ENCODE measurements at regions not wholly inside any gene's neighbourhood (a gene's known extent, or its start where the extent isn't known, plus 50 kb on each side); places are given as distances from the start of the nearest gene placed in this dataset.
A peak's percentile ranks its signal among the peaks of the same experiment; 100 is the strongest.

- H3K36me3 ChIP-seq (ENCODE audit: control insufficient read depth, insufficient read depth, low read length), result no peaks in the 10 kb centered on the region
- H3K4me3 ChIP-seq (ENCODE audit: low read length), result no peak overlapping the region
- peaks cover 29% of the 10 kb centered on the region for H3K4me1 ChIP-seq (ENCODE audit: control insufficient read depth, insufficient read depth, low read length)
- DNase-seq, result peak; percentile 83 to 90
- no CpG with 5 or more reads among the region's 13 CpGs for WGBS (ENCODE audit: insufficient coverage, low lambda C conversion rate)
- H3K27me3 ChIP-seq (ENCODE audit: control insufficient read depth, insufficient read depth, low read length), result no peaks in the 10 kb centered on the region
- peak overlapping the region; percentile 77 for H3K27ac ChIP-seq (ENCODE audit: low read length)
- no peaks in the 10 kb centered on the region for H3K9me3 ChIP-seq (ENCODE audit: control insufficient read depth, low read depth, low read length)
Observed at GRCh38 chr11:69905611-69906452, 86.6 kb upstream of the FGF3 start.

- WGBS (ENCODE audit: insufficient coverage, low lambda C conversion rate), result no CpG with 5 or more reads among the region's 3 CpGs
- no peaks in the 10 kb centered on the region for H3K27me3 ChIP-seq (ENCODE audit: control insufficient read depth, insufficient read depth, low read length)
Observed at GRCh38 chr11:69906453-69906907, 87.3 kb upstream of the FGF3 start.

GRCh38 chr11:69907611-69908010, 88.4 kb upstream of the FGF3 start:
- Histone ChIP-seq H3K4me1 (ENCODE audit: control insufficient read depth, insufficient read depth, low read length) (peaks cover 29% of the 10 kb centered on the region), H3K27me3 (ENCODE audit: control insufficient read depth, insufficient read depth, low read length) (no peaks in the 10 kb centered on the region), H3K4me3 (ENCODE audit: low read length) (no peak overlapping the region), H3K36me3 (ENCODE audit: control insufficient read depth, insufficient read depth, low read length) (no peaks in the 10 kb centered on the region), H3K27ac (ENCODE audit: low read length) (no peak overlapping the region), H3K9me3 (ENCODE audit: control insufficient read depth, low read depth, low read length) (no peaks in the 10 kb centered on the region)
- DNase-seq, result no peak
- no CpG with 5 or more reads among the region's 11 CpGs for WGBS (ENCODE audit: insufficient coverage, low lambda C conversion rate)

More at GRCh38 chr11:69906453-69906907, 87.3 kb upstream of the FGF3 start:
- Histone ChIP-seq H3K27ac (ENCODE audit: low read length) (peak overlapping the region; percentile 77), H3K36me3 (ENCODE audit: control insufficient read depth, insufficient read depth, low read length) (no peaks in the 10 kb centered on the region), H3K4me1 (ENCODE audit: control insufficient read depth, insufficient read depth, low read length) (peaks cover 28% of the 10 kb centered on the region), H3K9me3 (ENCODE audit: control insufficient read depth, low read depth, low read length) (no peaks in the 10 kb centered on the region), H3K4me3 (ENCODE audit: low read length) (no peak overlapping the region)
- DNase-seq, result peak in 1 of 2 donors; percentile 36

- Histone ChIP-seq H3K4me3 (ENCODE audit: low read length) (no peak overlapping the region), H3K4me1 (ENCODE audit: control insufficient read depth, insufficient read depth, low read length) (peaks cover 32% of the 10 kb centered on the region), H3K27ac (ENCODE audit: low read length) (no peak overlapping the region), H3K36me3 (ENCODE audit: control insufficient read depth, insufficient read depth, low read length) (no peaks in the 10 kb centered on the region), H3K27me3 (ENCODE audit: control insufficient read depth, insufficient read depth, low read length) (no peaks in the 10 kb centered on the region), H3K9me3 (ENCODE audit: control insufficient read depth, low read depth, low read length) (no peaks in the 10 kb centered on the region)
- no CpG with 5 or more reads among the region's 19 CpGs for WGBS (ENCODE audit: insufficient coverage, low lambda C conversion rate)
- no peak for DNase-seq
Observed at GRCh38 chr11:69908511-69909220, 89.5 kb upstream of the FGF3 start.

DNA sequence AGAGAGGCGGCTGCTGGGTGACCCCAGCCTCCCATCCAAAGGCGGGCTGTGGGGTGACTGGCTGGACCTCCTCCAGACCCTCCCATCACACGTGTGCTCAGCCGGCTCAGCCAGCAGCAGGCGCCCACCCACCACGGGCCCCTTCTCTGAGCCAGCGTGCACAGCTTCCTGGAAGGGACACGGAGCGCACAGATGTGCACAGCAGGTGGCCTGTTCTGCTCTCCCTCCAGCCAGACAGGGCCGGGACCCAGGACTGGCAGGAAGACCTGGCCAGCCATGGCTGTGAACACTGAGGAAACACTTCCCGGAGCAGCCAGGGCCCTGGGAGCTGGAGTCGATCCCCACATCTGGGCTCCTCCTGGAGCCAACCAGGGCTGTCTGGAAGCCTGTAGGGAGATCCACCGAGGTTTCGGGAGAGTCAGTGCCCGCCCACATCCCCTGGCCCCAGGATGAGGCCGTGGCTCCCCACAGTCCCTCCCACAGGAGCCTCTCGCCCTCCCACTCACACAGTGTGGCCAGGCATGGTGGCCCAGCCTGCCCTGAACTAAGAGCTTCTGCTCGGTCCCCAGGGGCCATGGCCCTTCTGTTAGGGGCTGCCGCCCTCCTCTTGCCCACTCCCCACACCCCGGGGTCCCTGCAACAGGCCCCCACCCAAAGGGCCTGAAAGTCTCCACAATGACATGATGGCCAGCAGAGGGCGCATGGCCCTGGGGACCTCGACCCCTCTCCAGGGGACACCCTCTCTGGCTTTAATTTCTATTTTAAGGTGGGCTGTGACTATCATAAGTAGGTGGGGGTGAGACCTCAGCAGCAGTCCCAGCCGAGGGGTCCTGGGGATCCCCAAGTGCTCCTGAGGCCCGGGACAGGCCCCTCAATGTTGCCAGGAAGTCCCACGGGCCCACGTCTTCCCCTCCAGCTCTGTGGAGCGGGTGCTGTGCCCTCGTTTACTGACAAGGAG, 90.6 kb upstream of the FGF3 start:
- no peaks in the 10 kb centered on the region for H3K36me3 ChIP-seq (ENCODE audit: control insufficient read depth, insufficient read depth, low read length)
- no peak overlapping the region for H3K4me3 ChIP-seq (ENCODE audit: low read length)
- no peak overlapping the region for H3K27ac ChIP-seq (ENCODE audit: low read length)
- no CpG with 5 or more reads among the region's 28 CpGs for WGBS (ENCODE audit: insufficient coverage, low lambda C conversion rate)
- H3K4me1 ChIP-seq (ENCODE audit: control insufficient read depth, insufficient read depth, low read length), result peaks cover 26% of the 10 kb centered on the region
- no peak for DNase-seq
- no peaks in the 10 kb centered on the region for H3K27me3 ChIP-seq (ENCODE audit: control insufficient read depth, insufficient read depth, low read length)
- no peaks in the 10 kb centered on the region for H3K9me3 ChIP-seq (ENCODE audit: control insufficient read depth, low read depth, low read length)

DNA sequence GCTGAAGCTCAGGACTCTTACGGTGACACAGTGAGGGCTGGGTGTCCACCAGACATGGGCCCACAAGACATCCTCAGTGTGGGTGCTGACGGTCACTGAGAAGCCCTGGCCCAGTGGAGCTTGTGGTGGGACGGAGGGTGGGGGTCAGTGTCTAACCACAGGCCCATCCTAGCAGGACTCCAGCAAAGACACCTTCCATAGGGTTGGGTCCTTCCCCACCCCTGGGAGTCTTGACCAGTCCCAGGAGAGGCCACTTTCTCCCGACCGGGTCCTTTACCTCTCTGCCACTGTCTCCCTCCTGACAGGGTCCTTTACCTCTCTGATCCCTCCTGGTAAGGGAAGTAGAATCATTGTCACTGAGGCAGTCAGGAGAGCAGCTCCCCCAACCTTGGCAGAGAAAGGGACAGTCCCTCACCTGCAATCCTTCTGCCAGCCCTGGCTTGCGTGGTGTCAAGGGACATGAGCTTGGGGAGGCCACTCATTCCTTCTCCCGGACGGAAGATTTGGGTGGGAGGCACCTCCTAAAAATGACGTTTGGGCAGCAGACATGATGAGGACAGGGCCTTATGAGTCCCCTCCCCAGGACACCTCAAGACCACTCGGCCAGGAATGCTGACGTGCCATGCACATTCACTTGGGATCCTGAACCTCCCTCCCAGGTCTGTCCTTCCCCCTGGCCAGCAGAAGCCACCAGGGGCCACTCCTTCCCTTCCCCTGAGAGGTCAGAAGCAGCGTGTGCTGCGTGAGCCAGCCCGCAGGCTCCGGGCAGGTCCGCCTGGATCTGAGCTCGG, 91.5 kb upstream of the FGF3 start:
- H3K27me3 ChIP-seq (ENCODE audit: control insufficient read depth, insufficient read depth, low read length), result no peaks in the 10 kb centered on the region
- no peak overlapping the region for H3K27ac ChIP-seq (ENCODE audit: low read length)
- peaks cover 26% of the 10 kb centered on the region for H3K4me1 ChIP-seq (ENCODE audit: control insufficient read depth, insufficient read depth, low read length)
- H3K4me3 ChIP-seq (ENCODE audit: low read length), result no peak overlapping the region
- no peak for DNase-seq
- H3K9me3 ChIP-seq (ENCODE audit: control insufficient read depth, low read depth, low read length), result no peaks in the 10 kb centered on the region
- no peaks in the 10 kb centered on the region for H3K36me3 ChIP-seq (ENCODE audit: control insufficient read depth, insufficient read depth, low read length)
- no CpG with 5 or more reads among the region's 17 CpGs for WGBS (ENCODE audit: insufficient coverage, low lambda C conversion rate)

- Histone ChIP-seq H3K36me3 (ENCODE audit: control insufficient read depth, insufficient read depth, low read length) (no peaks in the 10 kb centered on the region), H3K4me3 (ENCODE audit: low read length) (no peak overlapping the region), H3K27me3 (ENCODE audit: control insufficient read depth, insufficient read depth, low read length) (no peaks in the 10 kb centered on the region), H3K4me1 (ENCODE audit: control insufficient read depth, insufficient read depth, low read length) (peaks cover 22% of the 10 kb centered on the region), H3K27ac (ENCODE audit: low read length) (no peak overlapping the region), H3K9me3 (ENCODE audit: control insufficient read depth, low read depth, low read length) (no peaks in the 10 kb centered on the region)
- WGBS (ENCODE audit: insufficient coverage, low lambda C conversion rate), result 76% methylated on average over 5 of the region's 28 CpGs
- DNase-seq, result no peak
Observed at GRCh38 chr11:69911310-69912160, 92.3 kb upstream of the FGF3 start.

GRCh38 chr11:69912161-69912910, 93.1 kb upstream of the FGF3 start:
- H3K9me3 ChIP-seq (ENCODE audit: control insufficient read depth, low read depth, low read length), result peaks cover 7% of the 10 kb centered on the region
- peaks cover 3% of the 10 kb centered on the region for H3K27me3 ChIP-seq (ENCODE audit: control insufficient read depth, insufficient read depth, low read length)
- no peak overlapping the region for H3K4me3 ChIP-seq (ENCODE audit: low read length)
- 100% methylated on average over 1 of the region's 22 CpGs for WGBS (ENCODE audit: insufficient coverage, low lambda C conversion rate)
- no peaks in the 10 kb centered on the region for H3K36me3 ChIP-seq (ENCODE audit: control insufficient read depth, insufficient read depth, low read length)
- H3K4me1 ChIP-seq (ENCODE audit: control insufficient read depth, insufficient read depth, low read length), result peaks cover 17% of the 10 kb centered on the region
- H3K27ac ChIP-seq (ENCODE audit: low read length), result no peak overlapping the region
- DNase-seq, result no peak

Data from large intestine (tissue), 3 donors.